AG04449 (cell line): ENCODE measurements at regions not wholly inside any gene's neighbourhood (a gene's known extent, or its start where the extent isn't known, plus 50 kb on each side); places are given as distances from the start of the nearest gene placed in this dataset.
"Not testable (repeated sequence)": the region's sequence is repeated elsewhere in the genome, so short reads cannot be mapped to it uniquely, and the experiment has no call there.

Experiments
- CTCF ChIA-PET: fragments of 350-600 bp; formaldehyde crosslinking; extraction: SDS; loops from one replicate; lab custom pipeline; 2021; ENCODE audit warnings: antibody characterized with exemption; lab: Yijun Ruan, JAX
- POLR2A ChIA-PET: fragments of 400-600, 350-600 bp; formaldehyde crosslinking; extraction: SDS; loops from one replicate; lab custom pipeline; 2020; ENCODE audit warnings: antibody characterized with exemption, inconsistent platforms; lab: Yijun Ruan, JAX
- DNase-seq: peaks from one replicate; pipeline ENCODE4 v3.0.0-alpha.2; 2010; ENCODE audit warnings: low read depth, low spot score
- H3K4me3 ChIP-seq: 2 replicates; pipeline ENCODE4 v1.5.1; 2011; ENCODE audit warnings: low read depth, mild to moderate bottlenecking, control low read depth, low read length
- TF ChIP-seq, protein P1 (sequence below): IDR thresholded peaks from one replicate; pipeline ENCODE4 v1.5.1; 2011; ENCODE audit warnings: mild to moderate bottlenecking, moderate library complexity, low read length, control low read depth, inconsistent platforms; ENCODE audit not compliant: insufficient read depth; ENCODE audit errors: missing control alignments

- ChIA-PET CTCF (interaction anchor here (0.7 to 1.5 kb wide), 2 partner anchors 85 to 198 kb away, joined by 3 read pairs; no protein-coding TSS in a partner anchor), POLR2A (no interaction called here)
- no peak overlapping the region for H3K4me3 ChIP-seq
- TF ChIP-seq, protein P1, sequence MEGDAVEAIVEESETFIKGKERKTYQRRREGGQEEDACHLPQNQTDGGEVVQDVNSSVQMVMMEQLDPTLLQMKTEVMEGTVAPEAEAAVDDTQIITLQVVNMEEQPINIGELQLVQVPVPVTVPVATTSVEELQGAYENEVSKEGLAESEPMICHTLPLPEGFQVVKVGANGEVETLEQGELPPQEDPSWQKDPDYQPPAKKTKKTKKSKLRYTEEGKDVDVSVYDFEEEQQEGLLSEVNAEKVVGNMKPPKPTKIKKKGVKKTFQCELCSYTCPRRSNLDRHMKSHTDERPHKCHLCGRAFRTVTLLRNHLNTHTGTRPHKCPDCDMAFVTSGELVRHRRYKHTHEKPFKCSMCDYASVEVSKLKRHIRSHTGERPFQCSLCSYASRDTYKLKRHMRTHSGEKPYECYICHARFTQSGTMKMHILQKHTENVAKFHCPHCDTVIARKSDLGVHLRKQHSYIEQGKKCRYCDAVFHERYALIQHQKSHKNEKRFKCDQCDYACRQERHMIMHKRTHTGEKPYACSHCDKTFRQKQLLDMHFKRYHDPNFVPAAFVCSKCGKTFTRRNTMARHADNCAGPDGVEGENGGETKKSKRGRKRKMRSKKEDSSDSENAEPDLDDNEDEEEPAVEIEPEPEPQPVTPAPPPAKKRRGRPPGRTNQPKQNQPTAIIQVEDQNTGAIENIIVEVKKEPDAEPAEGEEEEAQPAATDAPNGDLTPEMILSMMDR: no peak
- DNase-seq: no peak
These were observed 122.4 kb upstream of the PCBD1 start for GRCh38 chr10:71010730-71011129.

GRCh38 chr10:71011141-71011540, 122.8 kb upstream of the PCBD1 start:
- CTCF ChIA-PET: interaction anchor here (0.7 kb wide), 1 partner anchor 197 kb away, joined by 3 read pairs; no protein-coding TSS in a partner anchor
- no peak for DNase-seq
- H3K4me3 ChIP-seq: no peak overlapping the region
- TF ChIP-seq, protein P1: no peak
- POLR2A ChIA-PET: no interaction called here

DNA sequence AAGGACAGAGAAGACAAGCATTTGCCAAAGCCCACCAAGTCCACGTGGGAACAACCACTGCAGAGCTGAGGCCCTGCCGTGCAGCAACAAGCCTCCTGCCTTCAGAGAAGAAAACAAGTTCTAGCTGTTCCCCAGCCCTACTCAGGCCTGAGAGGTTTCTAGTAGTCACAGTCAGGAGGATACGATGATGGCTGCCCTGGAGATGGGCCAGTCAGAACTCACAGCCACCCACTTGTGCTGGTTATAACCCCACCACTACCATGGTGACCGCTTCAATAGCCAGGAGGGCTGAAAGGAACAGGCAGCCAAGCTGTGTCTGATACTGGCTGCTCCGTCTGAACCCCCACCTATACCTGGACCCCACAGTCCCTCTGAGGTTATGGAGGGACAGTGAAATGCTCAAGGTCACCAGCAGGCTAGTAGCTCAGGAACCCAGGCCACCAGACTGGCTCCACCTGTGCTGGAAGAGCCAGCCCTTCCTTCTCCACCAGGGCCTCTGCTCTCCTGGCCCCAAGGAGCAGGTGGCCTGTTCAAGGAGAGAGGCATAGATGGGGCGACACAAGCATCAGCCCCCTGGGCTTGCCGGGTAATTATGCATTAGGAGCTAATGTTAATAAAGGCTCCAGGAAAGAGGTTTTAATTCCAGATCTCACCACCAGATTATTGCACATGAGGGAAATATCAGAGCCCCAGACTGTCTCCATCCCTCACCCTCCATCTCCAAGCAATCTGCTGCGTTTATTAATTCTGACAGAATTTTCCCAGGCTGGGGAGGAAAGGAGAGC, 125.8 kb upstream of the PCBD1 start:
- POLR2A ChIA-PET: no interaction called here
- no peak for DNase-seq
- TF ChIP-seq, protein P1: no peak
- CTCF ChIA-PET: no interaction called here
- H3K4me3 ChIP-seq: no peak overlapping the region

- TF ChIP-seq, protein P1: no peak
- POLR2A ChIA-PET: no interaction called here
- DNase-seq: no peak
- CTCF ChIA-PET: no interaction called here
- H3K4me3 ChIP-seq: no peak overlapping the region
These were observed 127.3 kb upstream of the PCBD1 start for GRCh38 chr10:71015674-71016073.

DNA sequence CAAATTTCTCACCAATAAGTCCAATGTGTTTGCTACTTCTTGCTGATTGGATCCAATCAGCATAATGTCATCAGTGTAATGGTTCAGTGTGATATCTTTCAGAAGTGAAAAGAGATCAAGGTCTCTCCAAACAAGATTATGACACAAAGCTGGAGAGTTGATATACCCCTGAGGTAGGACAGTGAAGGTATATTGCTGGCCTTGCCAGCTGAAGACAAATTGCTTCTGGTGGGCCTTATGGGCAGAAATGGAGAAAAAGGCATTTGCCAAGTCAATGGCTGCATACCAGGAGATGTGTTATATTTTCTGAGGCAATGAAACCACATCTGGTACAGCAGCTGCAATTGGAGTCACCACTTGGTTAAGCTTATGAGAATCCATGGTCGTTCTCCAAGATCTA, 131.7 kb upstream of the PCBD1 start:
- CTCF ChIA-PET, H3K4me3 ChIP-seq, DNase-seq, POLR2A ChIA-PET: not testable (repeated sequence)

- CTCF ChIA-PET: no interaction called here
- no peak overlapping the region for H3K4me3 ChIP-seq
- TF ChIP-seq, protein P1: no peak
- DNase-seq: no peak
- POLR2A ChIA-PET: no interaction called here
These were observed 133.0 kb upstream of the PCBD1 start for GRCh38 chr10:71021402-71021801.
